ENCODE measurements at regions not wholly inside any gene's neighbourhood (a gene's known extent, or its start where the extent isn't known, plus 50 kb on each side); places are given as distances from the start of the nearest gene placed in this dataset.
"Not testable (repeated sequence)": the region's sequence is repeated elsewhere in the genome, so short reads cannot be mapped to it uniquely, and the experiment has no call there.

GRCh38 chr2:132033365-132033764, 128.4 kb downstream of the ANKRD30BL start:
- DNase-seq (ENCODE audit: low spot score): no peak
- in situ Hi-C loops (cut with MboI; ENCODE audit: low pct_unique_long_range_greater_than_20kb, low sequenced_read_pairs, unreplicated experiment): no loop called here
- TF ChIP-seq CTCF (IDR thresholded peaks at IDR 0.05; ENCODE audit: extremely low read depth, insufficient read depth, missing control alignments): no peak

DNA sequence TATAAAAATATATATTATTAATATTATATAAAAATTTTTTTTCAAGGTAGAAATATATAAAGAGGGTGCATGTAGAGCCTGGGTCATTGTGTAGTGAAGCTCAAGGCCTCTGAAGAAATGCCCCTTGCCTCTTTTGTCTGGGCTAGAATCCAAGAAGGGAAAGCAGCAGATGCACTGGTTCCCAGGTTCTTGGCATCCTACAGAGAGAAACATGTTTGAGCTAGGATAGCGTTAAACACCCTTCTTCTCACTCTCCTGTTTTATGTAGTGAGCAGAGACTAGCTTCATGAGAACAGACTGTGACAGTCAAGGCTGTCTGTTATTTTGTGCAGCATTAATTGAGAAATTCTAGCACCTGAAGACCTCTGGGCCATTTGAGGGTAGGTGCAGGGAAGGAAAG, 149.7 kb downstream of the ANKRD30BL start:
- in situ Hi-C loops (cut with MboI; ENCODE audit: low pct_unique_long_range_greater_than_20kb, low sequenced_read_pairs, unreplicated experiment); DNase-seq (ENCODE audit: low spot score): not testable (repeated sequence)

- in situ Hi-C loops (cut with MboI; ENCODE audit: low pct_unique_long_range_greater_than_20kb, low sequenced_read_pairs, unreplicated experiment): no loop called here
- no peak for TF ChIP-seq CTCF (IDR thresholded peaks at IDR 0.05; ENCODE audit: extremely low read depth, insufficient read depth, missing control alignments)
- no peak for DNase-seq (ENCODE audit: low spot score)
These were observed 151.8 kb downstream of the ANKRD30BL start for GRCh38 chr2:132009874-132010521.

- no peak for DNase-seq (ENCODE audit: low spot score)
- no peak for TF ChIP-seq CTCF (IDR thresholded peaks at IDR 0.05; ENCODE audit: extremely low read depth, insufficient read depth, missing control alignments)
- in situ Hi-C loops (cut with MboI; ENCODE audit: low pct_unique_long_range_greater_than_20kb, low sequenced_read_pairs, unreplicated experiment): no loop called here
These were observed 152.4 kb downstream of the ANKRD30BL start for GRCh38 chr2:132009177-132009873.

- DNase-seq (ENCODE audit: low spot score); in situ Hi-C loops (cut with MboI; ENCODE audit: low pct_unique_long_range_greater_than_20kb, low sequenced_read_pairs, unreplicated experiment): not testable (repeated sequence)
These were observed 171.0 kb downstream of the ANKRD30BL start for GRCh38 chr2:131990751-131991150.

DNA sequence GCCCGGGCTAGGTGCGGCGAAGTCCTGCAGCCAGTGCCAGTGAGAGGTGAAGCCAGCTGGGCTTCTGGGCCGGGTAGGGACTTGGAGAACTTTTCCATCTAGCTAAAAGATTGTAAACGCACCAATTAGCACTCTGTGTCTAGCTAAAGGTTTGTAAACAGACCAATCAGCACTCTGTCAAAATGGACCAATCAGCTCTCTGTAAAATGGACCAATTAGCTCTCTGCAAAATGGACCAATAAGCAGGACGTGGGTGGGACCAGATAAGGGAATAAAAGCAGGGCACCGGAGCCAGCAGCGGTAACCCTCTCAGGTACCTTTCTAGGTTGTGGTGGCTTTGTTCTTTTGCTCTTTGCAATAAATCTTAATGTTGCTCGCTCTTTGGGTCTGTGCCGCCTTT, 195.1 kb downstream of the ANKRD30BL start:
- in situ Hi-C loops (cut with MboI; ENCODE audit: low pct_unique_long_range_greater_than_20kb, low sequenced_read_pairs, unreplicated experiment); DNase-seq (ENCODE audit: low spot score): not testable (repeated sequence)

DNA sequence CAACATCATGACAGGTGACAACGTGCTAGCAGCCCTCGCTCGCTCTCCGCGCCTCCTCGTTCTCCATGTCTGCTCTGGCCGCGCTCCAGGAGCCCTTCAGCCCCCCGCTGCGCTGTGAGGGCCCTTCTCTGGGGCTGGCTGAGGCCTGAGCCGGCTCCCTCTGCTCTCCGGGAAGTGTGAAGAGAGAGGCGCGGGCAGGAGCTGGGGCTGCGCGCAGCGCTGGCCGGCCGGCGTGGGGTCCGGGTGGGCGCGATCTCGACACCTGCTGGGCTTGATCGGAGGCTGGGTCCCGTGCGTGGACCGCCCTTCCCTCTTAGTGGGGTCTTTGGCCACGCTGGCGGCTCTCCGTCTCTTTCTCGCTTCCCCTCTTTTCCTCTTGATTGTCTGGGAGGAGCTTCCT, 195.5 kb downstream of the ANKRD30BL start:
- no peak for DNase-seq (ENCODE audit: low spot score)
- in situ Hi-C loops (cut with MboI; ENCODE audit: low pct_unique_long_range_greater_than_20kb, low sequenced_read_pairs, unreplicated experiment): no loop called here
- TF ChIP-seq CTCF (IDR thresholded peaks at IDR 0.05; ENCODE audit: extremely low read depth, insufficient read depth, missing control alignments): no peak

DNA sequence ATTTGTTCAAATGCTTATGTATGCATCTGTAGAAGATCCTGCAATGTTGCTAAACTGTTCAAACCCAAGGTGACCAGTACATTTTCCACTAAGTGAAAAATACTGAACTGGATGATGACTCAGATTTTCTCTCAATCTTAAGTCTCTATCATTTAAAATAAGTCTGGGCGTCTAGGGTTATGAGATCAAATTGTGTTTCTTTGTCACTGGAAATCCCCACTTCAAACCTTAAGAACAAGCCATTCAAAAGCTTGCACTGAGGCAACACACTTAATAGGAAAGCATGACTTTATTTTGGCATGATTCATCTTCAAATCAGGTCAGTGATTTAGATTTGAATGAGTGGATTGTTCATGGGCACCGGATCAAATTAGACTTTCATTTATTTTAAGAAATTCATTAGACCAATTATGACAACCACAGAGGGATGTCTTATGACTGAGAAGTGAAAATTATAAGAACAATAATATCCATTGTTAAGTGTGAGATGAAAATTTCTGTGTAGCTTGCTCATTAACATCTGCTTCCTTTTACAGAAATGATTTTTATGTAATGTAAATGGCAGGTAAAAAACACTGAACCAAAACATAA, 203.6 kb downstream of the ANKRD30BL start:
- DNase-seq (ENCODE audit: low spot score); in situ Hi-C loops (cut with MboI; ENCODE audit: low pct_unique_long_range_greater_than_20kb, low sequenced_read_pairs, unreplicated experiment): not testable (repeated sequence)

DNA sequence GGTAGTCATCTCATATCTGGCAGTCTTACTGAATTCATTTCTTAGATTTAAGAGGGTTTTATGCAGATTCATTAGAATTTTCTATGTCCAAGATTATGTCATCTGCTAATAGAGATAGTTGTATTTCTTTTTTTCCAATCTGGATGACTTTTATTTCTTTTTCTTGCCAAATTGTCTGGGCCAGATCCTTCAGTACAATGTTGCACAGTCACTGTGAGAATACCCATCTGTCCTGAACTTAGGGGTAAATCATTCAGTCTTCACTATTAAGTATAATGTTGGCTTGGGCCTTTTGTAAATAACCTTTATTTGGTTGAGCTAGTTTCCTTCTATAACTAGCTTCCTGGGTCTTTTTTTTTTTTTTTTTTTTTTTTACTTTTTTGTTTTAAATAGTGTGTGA, 213.1 kb downstream of the ANKRD30BL start:
- DNase-seq (ENCODE audit: low spot score); in situ Hi-C loops (cut with MboI; ENCODE audit: low pct_unique_long_range_greater_than_20kb, low sequenced_read_pairs, unreplicated experiment): not testable (repeated sequence)

GRCh38 chr2:131923287-131923686, 238.5 kb downstream of the ANKRD30BL start:
- DNase-seq (ENCODE audit: low spot score); in situ Hi-C loops (cut with MboI; ENCODE audit: low pct_unique_long_range_greater_than_20kb, low sequenced_read_pairs, unreplicated experiment): not testable (repeated sequence)

- in situ Hi-C loops (cut with MboI; ENCODE audit: low pct_unique_long_range_greater_than_20kb, low sequenced_read_pairs, unreplicated experiment); DNase-seq (ENCODE audit: low spot score): not testable (repeated sequence)
These were observed 238.9 kb downstream of the ANKRD30BL start for GRCh38 chr2:131922854-131923253.

All from GM13977 (cell line).